HG03439 (cell line): ENCODE measurements at regions not wholly inside any gene's neighbourhood (a gene's known extent, or its start where the extent isn't known, plus 50 kb on each side); places are given as distances from the start of the nearest gene placed in this dataset.

Experiments used
- ATAC-seq: cut with Tn5 transposase; IDR thresholded peaks from one replicate; pipeline ENCODE4 v1.9.1; 2021; ENCODE audit warnings: mild to moderate bottlenecking, moderate library complexity; ENCODE audit not compliant: unreplicated experiment

GRCh38 chr9:79120533-79120932 lies 451.2 kb upstream of the TLE4 start:
- ATAC-seq = no peak

GRCh38 chr9:79120941-79121340 lies 450.8 kb upstream of the TLE4 start:
- ATAC-seq = no peak

- ATAC-seq = no peak
Measured at GRCh38 chr9:79123415-79123814, 448.4 kb upstream of the TLE4 start.

- ATAC-seq = no peak
Measured at GRCh38 chr9:79127661-79128060, 444.1 kb upstream of the TLE4 start.

GRCh38 chr9:79129865-79130480 lies 441.8 kb upstream of the TLE4 start:
- no peak for ATAC-seq

- no peak for ATAC-seq
Measured at GRCh38 chr9:79131246-79131774, 440.5 kb upstream of the TLE4 start.

GRCh38 chr9:79131824-79132377 lies 439.9 kb upstream of the TLE4 start:
- ATAC-seq = no peak

- no peak for ATAC-seq
Measured at GRCh38 chr9:79134654-79135053, 437.1 kb upstream of the TLE4 start.

GRCh38 chr9:79135681-79136415 lies 435.9 kb upstream of the TLE4 start:
- ATAC-seq = no peak

GRCh38 chr9:79140751-79141150 lies 431.0 kb upstream of the TLE4 start:
- ATAC-seq = no peak

- no peak for ATAC-seq
Measured at GRCh38 chr9:79143211-79143610, 428.6 kb upstream of the TLE4 start.

- ATAC-seq = no peak
Measured at GRCh38 chr9:79145442-79145841, 426.3 kb upstream of the TLE4 start.

GRCh38 chr9:79149585-79149984 lies 422.2 kb upstream of the TLE4 start:
- ATAC-seq = no peak

- no peak for ATAC-seq
Measured at GRCh38 chr9:79151791-79152190, 420.0 kb upstream of the TLE4 start.

GRCh38 chr9:79152306-79152705 lies 419.5 kb upstream of the TLE4 start:
- no peak for ATAC-seq

- ATAC-seq = no peak
Measured at GRCh38 chr9:79154806-79155205, 417.0 kb upstream of the TLE4 start.

GRCh38 chr9:79155308-79155707 lies 416.5 kb upstream of the TLE4 start:
- ATAC-seq = no peak

- ATAC-seq = no peak
Measured at GRCh38 chr9:79163544-79163943, 408.2 kb upstream of the TLE4 start.

- no peak for ATAC-seq
Measured at GRCh38 chr9:79164406-79164805, 407.4 kb upstream of the TLE4 start.

GRCh38 chr9:79165020-79165780 lies 406.6 kb upstream of the TLE4 start:
- ATAC-seq = no peak

GRCh38 chr9:79166005-79166404 lies 405.8 kb upstream of the TLE4 start:
- no peak for ATAC-seq
